HCT116 (cell line): ENCODE measurements at regions not wholly inside any gene's neighbourhood (a gene's known extent, or its start where the extent isn't known, plus 50 kb on each side); places are given as distances from the start of the nearest gene placed in this dataset.

Source experiments
- ATAC-seq: fragments of 200-7000 bp; cut with Tn5 transposase; 2 replicates; pipeline ENCODE4 v1.9.1; 2020; ENCODE audit warnings: mild to moderate bottlenecking, moderate library complexity
- BruUV-seq: library from RNA; stranded (reverse); fragments of 400-500 nt; replicated peaks from 2 replicates; lab custom pipeline; 2021; lab: Mats Ljungman, UMichigan
- CTCF ChIA-PET: fragments of 300-600 bp; sonication (Branson Sonifier 250); formaldehyde crosslinking; loops from one replicate; lab custom pipeline; 2021; ENCODE audit warnings: antibody characterized with exemption; lab: Charles Lee
- POLR2A ChIA-PET: fragments of 300-600, 350-600 bp; sonication (Branson Sonifier 250); formaldehyde crosslinking; loops from one replicate; lab custom pipeline; 2021; ENCODE audit warnings: antibody characterized with exemption; lab: Charles Lee
- RAD21 ChIA-PET, 2 experiments: fragments of 300-600 bp; sonication (Branson Sonifier 250); formaldehyde crosslinking; loops; one replicate each; lab custom pipeline; 2023; ENCODE audit warnings: low total read pairs in 2 of 2; ENCODE audit not compliant: uncharacterized antibody in 2 of 2, unreplicated experiment in 2 of 2, low non-redundant PET in 1 of 2; lab: Charles Lee
- DNase-seq: peaks from one replicate; pipeline ENCODE4 v3.0.0-alpha.2; 2010; ENCODE audit warnings: low read depth, low spot score
- H2AFZ ChIP-seq: fragments of 200-600 bp; shearing (Covaris generic), sonication (generic); 2 replicates; pipeline ENCODE4 v1.6.1; 2017; ENCODE audit warnings: low read depth, mixed run types, mixed read lengths, antibody characterized with exemption, low read length; ENCODE audit not compliant: poor library complexity, severe bottlenecking
- H3K27ac ChIP-seq: 2 replicates; pipeline ENCODE4 v1.5.1; 2012; ENCODE audit warnings: low read depth, low read length
- H3K27me3 ChIP-seq: fragments of 200-600 bp; sonication (generic); 2 replicates; pipeline ENCODE4 v1.6.1; 2016; ENCODE audit warnings: mixed run types, low read length, mixed read lengths; ENCODE audit not compliant: insufficient read depth
- H3K36me3 ChIP-seq, 2 experiments: fragments of 200-500 bp in 1 of 2; fragments of 200-600 bp in 1 of 2; sonication (Bioruptor generic) in 1 of 2; sonication (generic) in 1 of 2; 2 replicates each; pipeline versions ENCODE4 v1.5.1 to v1.6.1; 2014 to 2016; ENCODE audit warnings: low read length in 2 of 2, inconsistent platforms in 1 of 2, mixed read lengths in 1 of 2, mixed run types in 1 of 2; ENCODE audit not compliant: insufficient read depth in 2 of 2, control insufficient read depth in 1 of 2
- H3K4me1 ChIP-seq, 2 experiments: fragments of 200-600 bp in 1 of 2; sonication (generic) in 1 of 2; 2 replicates each; pipeline versions ENCODE4 v1.5.1 to v1.6.1; 2012 to 2017; ENCODE audit warnings: low read length in 2 of 2, inconsistent platforms in 1 of 2, mild to moderate bottlenecking in 1 of 2, mixed read lengths in 1 of 2, mixed run types in 1 of 2, moderate library complexity in 1 of 2; ENCODE audit not compliant: insufficient read depth in 2 of 2, control insufficient read depth in 1 of 2
- H3K4me2 ChIP-seq: fragments of 200-600 bp; sonication (generic); 2 replicates; pipeline ENCODE4 v1.6.1; 2017; ENCODE audit warnings: mixed run types, low read length, mixed read lengths
- H3K4me3 ChIP-seq, 2 experiments: fragments of 200-600 bp in 1 of 2; sonication (generic) in 1 of 2; replicated peaks in 1 of 2; 2 replicates each; pipeline ENCODE4 v1.5.1; 2011 to 2016; ENCODE audit warnings: low read length in 2 of 2, control low read depth in 1 of 2, low read depth in 1 of 2, mild to moderate bottlenecking in 1 of 2, mixed read lengths in 1 of 2, mixed run types in 1 of 2
- H3K79me2 ChIP-seq: fragments of 200-600 bp; sonication (generic); 2 replicates; pipeline ENCODE4 v1.6.1; 2017; ENCODE audit warnings: mild to moderate bottlenecking, mixed run types, low read length, moderate library complexity, mixed read lengths; ENCODE audit not compliant: insufficient read depth
- H3K9ac ChIP-seq: fragments of 200-600 bp; sonication (generic); 2 replicates; pipeline ENCODE4 v1.6.1; 2016; ENCODE audit warnings: low read length, mixed read lengths
- H3K9me2 ChIP-seq: fragments of 200-600 bp; sonication (generic), shearing (Covaris generic); 2 replicates; pipeline ENCODE4 v1.6.1; 2017; ENCODE audit warnings: mixed run types, mild to moderate bottlenecking, moderate library complexity; ENCODE audit not compliant: insufficient read depth
- H3K9me3 ChIP-seq, 2 experiments: fragments of 200-500 bp in 1 of 2; fragments of 200-600 bp in 1 of 2; sonication (Bioruptor generic) in 1 of 2; sonication (generic) in 1 of 2; 2 replicates each; pipeline ENCODE4 v1.6.1; 2014 to 2017; ENCODE audit warnings: low read length in 2 of 2, mixed read lengths in 2 of 2, inconsistent platforms in 1 of 2, low read depth in 1 of 2, mild to moderate bottlenecking in 1 of 2, mixed run types in 1 of 2, moderate library complexity in 1 of 2; ENCODE audit not compliant: control insufficient read depth in 1 of 2, insufficient read depth in 1 of 2
- H4K20me1 ChIP-seq: fragments of 200-600 bp; sonication (generic), shearing (Covaris generic); 2 replicates; pipeline ENCODE4 v1.6.1; 2017; ENCODE audit warnings: mixed run types, mild to moderate bottlenecking, moderate library complexity; ENCODE audit not compliant: insufficient read depth
- CBX3 ChIP-seq: IDR thresholded peaks from 2 replicates; pipeline ENCODE4 v1.6.1; 2012; ENCODE audit warnings: low read depth
- CEBPB ChIP-seq: IDR thresholded peaks from 2 replicates; pipeline ENCODE4 v1.6.1; 2012; ENCODE audit warnings: low read depth
- EGR1 ChIP-seq: IDR thresholded peaks from 2 replicates; pipeline ENCODE4 v1.6.1; 2012; ENCODE audit warnings: low read depth
- ELF1 ChIP-seq: IDR thresholded peaks from 2 replicates; pipeline ENCODE4 v1.6.1; 2012; ENCODE audit warnings: low read depth, borderline replicate concordance
- EZH2phosphoT487 ChIP-seq: fragments of 200-600 bp; IDR thresholded peaks from 2 replicates; pipeline ENCODE4 v1.6.1; 2018; ENCODE audit warnings: antibody characterized with exemption, borderline replicate concordance
- JUND ChIP-seq: IDR thresholded peaks from 2 replicates; pipeline ENCODE4 v1.6.1; 2012
- POLR2A ChIP-seq: IDR thresholded peaks from 2 replicates; pipeline ENCODE4 v1.7.0; 2011; ENCODE audit warnings: borderline replicate concordance; ENCODE audit not compliant: insufficient read depth, insufficient read length; ENCODE audit errors: extremely low read depth
- POLR2AphosphoS5 ChIP-seq: IDR thresholded peaks from 2 replicates; pipeline ENCODE4 v1.6.1; 2011; ENCODE audit warnings: mild to moderate bottlenecking, low read depth, low read length, moderate library complexity
- RAD21 ChIP-seq: IDR thresholded peaks from 2 replicates; pipeline ENCODE4 v1.6.1; 2012; ENCODE audit warnings: low read depth, mild to moderate bottlenecking
- SP1 ChIP-seq: IDR thresholded peaks from 2 replicates; pipeline ENCODE4 v1.6.1; 2012; ENCODE audit warnings: low read depth
- SRF ChIP-seq: IDR thresholded peaks from 2 replicates; pipeline ENCODE4 v1.6.1; 2012; ENCODE audit warnings: low read depth
- TCF7L2 ChIP-seq: IDR thresholded peaks from 2 replicates; pipeline ENCODE4 v1.7.0; 2011; ENCODE audit warnings: borderline replicate concordance, inconsistent platforms; ENCODE audit not compliant: insufficient read depth, insufficient read length; ENCODE audit errors: extremely low read depth
- YY1 ChIP-seq: IDR thresholded peaks from 2 replicates; pipeline ENCODE4 v1.6.1; 2011; ENCODE audit warnings: low read length, low read depth, moderate library complexity, mild to moderate bottlenecking; ENCODE audit not compliant: insufficient replicate concordance; ENCODE audit errors: extremely low read depth
- ZFX ChIP-seq: fragments of 450-650 bp; IDR thresholded peaks from 2 replicates; pipeline ENCODE4 v1.6.1; 2017
- ZNF274 ChIP-seq: fragments of 200-500 bp; sonication (Bioruptor generic); IDR thresholded peaks from 2 replicates; pipeline ENCODE4 v1.6.1; 2014; ENCODE audit warnings: mild to moderate bottlenecking, low read depth, low read length, inconsistent platforms
- intact Hi-C: fragments of 100-400 bp; cut with micrococcal nuclease; formaldehyde crosslinking; loops from 2 replicates; pipeline ENCODE4 v1.10.0; 2022
- TF ChIP-seq, protein P1 (sequence below): IDR thresholded peaks from 2 replicates; pipeline ENCODE4 v1.6.1; 2011; ENCODE audit warnings: mild to moderate bottlenecking, low read length, moderate library complexity; ENCODE audit not compliant: insufficient replicate concordance; ENCODE audit errors: extremely low read depth

DNA sequence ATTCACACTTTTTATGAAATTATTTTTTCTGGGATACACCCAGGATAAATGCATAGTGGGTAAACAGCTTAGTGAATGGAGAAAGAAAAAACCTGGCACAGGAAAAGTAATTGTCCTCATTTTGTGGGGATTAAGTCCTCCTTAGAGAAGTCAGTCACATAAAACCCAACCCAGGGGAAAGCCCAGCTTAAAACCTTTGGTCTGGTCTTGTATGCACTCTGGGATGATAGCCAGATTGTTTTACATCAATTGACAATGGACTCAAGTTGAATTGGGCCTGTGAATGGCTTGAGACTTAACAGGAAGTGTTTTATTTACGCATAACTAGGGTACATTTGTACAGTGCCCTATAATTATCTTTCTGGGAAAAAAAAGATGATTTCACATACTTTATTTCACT, 561.3 kb upstream of the GRIA3 start (continued):
- TF ChIP-seq, protein P1, sequence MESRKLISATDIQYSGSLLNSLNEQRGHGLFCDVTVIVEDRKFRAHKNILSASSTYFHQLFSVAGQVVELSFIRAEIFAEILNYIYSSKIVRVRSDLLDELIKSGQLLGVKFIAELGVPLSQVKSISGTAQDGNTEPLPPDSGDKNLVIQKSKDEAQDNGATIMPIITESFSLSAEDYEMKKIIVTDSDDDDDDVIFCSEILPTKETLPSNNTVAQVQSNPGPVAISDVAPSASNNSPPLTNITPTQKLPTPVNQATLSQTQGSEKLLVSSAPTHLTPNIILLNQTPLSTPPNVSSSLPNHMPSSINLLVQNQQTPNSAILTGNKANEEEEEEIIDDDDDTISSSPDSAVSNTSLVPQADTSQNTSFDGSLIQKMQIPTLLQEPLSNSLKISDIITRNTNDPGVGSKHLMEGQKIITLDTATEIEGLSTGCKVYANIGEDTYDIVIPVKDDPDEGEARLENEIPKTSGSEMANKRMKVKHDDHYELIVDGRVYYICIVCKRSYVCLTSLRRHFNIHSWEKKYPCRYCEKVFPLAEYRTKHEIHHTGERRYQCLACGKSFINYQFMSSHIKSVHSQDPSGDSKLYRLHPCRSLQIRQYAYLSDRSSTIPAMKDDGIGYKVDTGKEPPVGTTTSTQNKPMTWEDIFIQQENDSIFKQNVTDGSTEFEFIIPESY, result no peak
- no peak for TF ChIP-seq CBX3

- Histone ChIP-seq H4K20me1 (no peaks in the 10 kb centered on the region), H3K27me3 (no peaks in the 10 kb centered on the region), H3K4me3 (no peak overlapping the region), H3K79me2 (no peaks in the 10 kb centered on the region), H3K9me2 (no peaks in the 10 kb centered on the region), H3K9ac (no peak overlapping the region), H3K4me1 (no peaks in the 10 kb centered on the region), H3K36me3 (no peaks in the 10 kb centered on the region), H2AFZ (no peak overlapping the region), H3K4me2 (no peak overlapping the region), H3K9me3 (no peaks in the 10 kb centered on the region), H3K27ac (no peak overlapping the region)
- TF ChIP-seq SP1 (no peak), JUND (no peak), RAD21 (no peak), ELF1 (no peak), POLR2A (no peak), POLR2AphosphoS5 (no peak)
- ATAC-seq (no peak), DNase-seq (no peak)
- ChIA-PET POLR2A (no interaction called here), CTCF (no interaction called here), RAD21 (no interaction called here)
- intact Hi-C loops, result no loop called here
- BruUV-seq, result no TSS peak
Measured at GRCh38 chrX:122625239-122625638, 558.8 kb upstream of the GRIA3 start.

- ATAC-seq (no peak), DNase-seq (no peak)
- H3K4me1 ChIP-seq, result no peaks in the 10 kb centered on the region
- no peak overlapping the region for H3K27ac ChIP-seq
- RAD21 ChIA-PET, result no interaction called here
- H3K36me3 ChIP-seq, result no peaks in the 10 kb centered on the region
- no peaks in the 10 kb centered on the region for H3K9me3 ChIP-seq
- H3K9ac ChIP-seq, result no peak overlapping the region
- H2AFZ ChIP-seq, result no peak overlapping the region
- intact Hi-C loops, result no loop called here
- no peak overlapping the region for H3K4me2 ChIP-seq
- POLR2A ChIA-PET, result no interaction called here
- H3K27me3 ChIP-seq, result no peaks in the 10 kb centered on the region
- no peak overlapping the region for H3K4me3 ChIP-seq
- CTCF ChIA-PET, result no interaction called here
- BruUV-seq, result no TSS peak
- H3K9me2 ChIP-seq, result no peaks in the 10 kb centered on the region
- H3K79me2 ChIP-seq, result no peaks in the 10 kb centered on the region
- H4K20me1 ChIP-seq, result no peaks in the 10 kb centered on the region
- TF ChIP-seq ZFX (no peak), ZNF274 (no peak), TCF7L2 (no peak), EZH2phosphoT487 (no peak), SP1 (no peak), SRF (no peak), POLR2A (no peak), EGR1 (no peak), ELF1 (no peak), YY1 (no peak), CEBPB (no peak)
- TF ChIP-seq, protein P1, result no peak
Measured at GRCh38 chrX:122625821-122626220, 558.3 kb upstream of the GRIA3 start.
